ENCODE measurements at regions not wholly inside any gene's neighbourhood (a gene's known extent, or its start where the extent isn't known, plus 50 kb on each side); places are given as distances from the start of the nearest gene placed in this dataset.

GRCh38 chr5:98128271-98128670 is 645.2 kb upstream of the RGMB start (continued):
- no peak for TF ChIP-seq E2F1 (CRISPR knock-in tag; IDR thresholded peaks at IDR 0.05)
- TF ChIP-seq CBFB (CRISPR knock-in tag; IDR thresholded peaks at IDR 0.05; ENCODE audit: low read depth) = no peak
- no peak for TF ChIP-seq ZNF416 (CRISPR knock-in tag; IDR thresholded peaks at IDR 0.05)

GRCh38 chr5:98128846-98129245 is 644.6 kb upstream of the RGMB start:
- TF ChIP-seq FOXP4 (CRISPR knock-in tag; IDR thresholded peaks at IDR 0.05) = no peak
- TF ChIP-seq ERG (CRISPR knock-in tag; IDR thresholded peaks at IDR 0.05) = no peak
- TF ChIP-seq ZNF425 (CRISPR knock-in tag; conservative IDR thresholded peaks at IDR 0.05) = no peak
- TF ChIP-seq HMGA2 (CRISPR knock-in tag; IDR thresholded peaks at IDR 0.05) = no peak
- no peak for TF ChIP-seq IRF2 (CRISPR knock-in tag; IDR thresholded peaks at IDR 0.05; ENCODE audit: borderline replicate concordance, low read depth)
- no peak for TF ChIP-seq NR1H2 (CRISPR knock-in tag; IDR thresholded peaks at IDR 0.05)
- no peak for TF ChIP-seq FOXP1 (CRISPR knock-in tag; IDR thresholded peaks at IDR 0.05; ENCODE audit: borderline replicate concordance)
- no peak for TF ChIP-seq ZNF281 (CRISPR knock-in tag; IDR thresholded peaks at IDR 0.05)
- TF ChIP-seq GABPB1 (CRISPR knock-in tag; IDR thresholded peaks at IDR 0.05) = no peak
- TF ChIP-seq TP53 (CRISPR knock-in tag; IDR thresholded peaks at IDR 0.05) = no peak
- no peak for TF ChIP-seq ZNF671 (CRISPR knock-in tag; IDR thresholded peaks at IDR 0.05)
- no peak for TF ChIP-seq PREB (CRISPR knock-in tag; IDR thresholded peaks at IDR 0.05; ENCODE audit: borderline replicate concordance)
- TF ChIP-seq ETV6 (CRISPR knock-in tag; IDR thresholded peaks at IDR 0.05) = no peak
- TF ChIP-seq TEAD1 (CRISPR knock-in tag; IDR thresholded peaks at IDR 0.05) = no peak
- no peak for TF ChIP-seq JUN (CRISPR knock-in tag; IDR thresholded peaks at IDR 0.05)
- TF ChIP-seq SMAD3 (CRISPR knock-in tag; IDR thresholded peaks at IDR 0.05; ENCODE audit: borderline replicate concordance) = no peak
- no peak overlapping the region for H3K27ac Mint-ChIP-seq
- H3K4me1 Mint-ChIP-seq = no peaks in the 10 kb centered on the region
- H3K27me3 Mint-ChIP-seq (ENCODE audit: low read depth) = no peaks in the 10 kb centered on the region
- ATAC-seq (no peak), DNase-seq (ENCODE audit: low spot score) (no peak)
- ChIA-PET POLR2A (no interaction called here), CTCF (no interaction called here)
- H3K36me3 Mint-ChIP-seq = no peaks in the 10 kb centered on the region
- no peak overlapping the region for H3K4me3 Mint-ChIP-seq
- H3K9me3 Mint-ChIP-seq = peaks cover 12% of the 10 kb centered on the region

Measured in WTC11 (cell line).